Astrocyte of the hippocampus (primary cell): ENCODE measurements at regions not wholly inside any gene's neighbourhood (a gene's known extent, or its start where the extent isn't known, plus 50 kb on each side); places are given as distances from the start of the nearest gene placed in this dataset.
"Not testable (repeated sequence)": the region's sequence is repeated elsewhere in the genome, so short reads cannot be mapped to it uniquely, and the experiment has no call there.

Experiments
- DNase-seq: peaks from one replicate; pipeline ENCODE4 v3.0.0; 2011; ENCODE audit warnings: low read depth, low spot score

- no peak for DNase-seq
These were observed 83.2 kb upstream of the USP9X start for GRCh38 chrX:41002026-41002425.

- DNase-seq: no peak
These were observed 81.6 kb upstream of the USP9X start for GRCh38 chrX:41003506-41004270.

- no peak for DNase-seq
These were observed 79.7 kb upstream of the USP9X start for GRCh38 chrX:41005445-41005992.

GRCh38 chrX:41009850-41010846 lies 75.1 kb upstream of the USP9X start:
- peak; percentile 79 for DNase-seq

GRCh38 chrX:41014776-41015360 lies 70.4 kb upstream of the USP9X start:
- DNase-seq: no peak

- DNase-seq: not testable (repeated sequence)
These were observed 67.5 kb upstream of the USP9X start for GRCh38 chrX:41017785-41018184.

- DNase-seq: not testable (repeated sequence)
These were observed 66.7 kb upstream of the USP9X start for GRCh38 chrX:41018391-41019040.

- DNase-seq: no peak
These were observed 66.2 kb upstream of the USP9X start for GRCh38 chrX:41019041-41019392.

- DNase-seq: no peak
These were observed 62.7 kb upstream of the USP9X start for GRCh38 chrX:41022566-41022965.

- no peak for DNase-seq
These were observed 62.1 kb upstream of the USP9X start for GRCh38 chrX:41023098-41023497.

- not testable (repeated sequence) for DNase-seq
These were observed 60.9 kb upstream of the USP9X start for GRCh38 chrX:41024335-41024734.

- DNase-seq: no peak
These were observed 60.5 kb upstream of the USP9X start for GRCh38 chrX:41024755-41025154.

GRCh38 chrX:41025926-41026701 lies 59.1 kb upstream of the USP9X start:
- DNase-seq: peak; percentile 49

- no peak for DNase-seq
These were observed 58.6 kb upstream of the USP9X start for GRCh38 chrX:41026702-41027078.

GRCh38 chrX:41029332-41029731 lies 55.9 kb upstream of the USP9X start:
- DNase-seq: no peak

GRCh38 chrX:41031256-41031967 lies 53.8 kb upstream of the USP9X start:
- DNase-seq: no peak

- DNase-seq: no peak
These were observed 51.9 kb upstream of the USP9X start for GRCh38 chrX:41033299-41033698.

GRCh38 chrX:41034902-41035301 lies 50.3 kb upstream of the USP9X start:
- not testable (repeated sequence) for DNase-seq
